IMR-90 (cell line): ENCODE measurements at regions not wholly inside any gene's neighbourhood (a gene's known extent, or its start where the extent isn't known, plus 50 kb on each side); places are given as distances from the start of the nearest gene placed in this dataset.

Experiments
- ATAC-seq: fragments of 200-7000 bp; cut with Tn5 transposase; 2 replicates; pipeline ENCODE4 v1.9.1; 2020; ENCODE audit warnings: low read depth, mild to moderate bottlenecking, moderate library complexity
- BruUV-seq: library from RNA; stranded (reverse); fragments of 400-500 nt; replicated peaks from 2 replicates; lab custom pipeline; 2021; lab: Mats Ljungman, UMichigan
- CTCF ChIA-PET: fragments of 300-600 bp; formaldehyde crosslinking; extraction: SDS; loops from one replicate; lab custom pipeline; 2021; ENCODE audit warnings: antibody characterized with exemption; lab: Yijun Ruan, JAX
- POLR2A ChIA-PET: fragments of 300-600 bp; sonication (Branson Sonifier 250); formaldehyde crosslinking; loops from one replicate; lab custom pipeline; 2022; ENCODE audit warnings: antibody characterized with exemption; ENCODE audit not compliant: unreplicated experiment; lab: Charles Lee
- DNase-seq: peaks from one replicate; pipeline ENCODE4 v3.0.0; 2013
- H2AFZ ChIP-seq: replicated peaks from 2 replicates; pipeline ENCODE3; 2013; ENCODE audit warnings: low read length, mild to moderate bottlenecking; ENCODE audit not compliant: poor library complexity
- H2AK5ac ChIP-seq: 2 replicates; pipeline ENCODE4 v1.6.1; 2013; ENCODE audit warnings: low read depth, low read length, inconsistent platforms
- H2AK9ac ChIP-seq: replicated peaks from 2 replicates; pipeline ENCODE3; 2013; ENCODE audit warnings: mild to moderate bottlenecking, low read depth, low read length, moderate library complexity; ENCODE audit not compliant: poor library complexity
- H2BK120ac ChIP-seq: 2 replicates; pipeline ENCODE4 v1.6.1; 2013; ENCODE audit warnings: low read depth, low read length, inconsistent platforms
- H2BK15ac ChIP-seq: 3 replicates; pipeline ENCODE4 v1.6.1; 2013; ENCODE audit warnings: low read depth, low read length, inconsistent platforms
- H2BK20ac ChIP-seq: 2 replicates; pipeline ENCODE4 v1.6.1; 2013; ENCODE audit warnings: low read depth, mild to moderate bottlenecking, inconsistent platforms, low read length, moderate library complexity
- H2BK5ac ChIP-seq: 2 replicates; pipeline ENCODE4 v1.6.1; 2013; ENCODE audit warnings: mild to moderate bottlenecking, low read depth, low read length, inconsistent platforms; ENCODE audit not compliant: poor library complexity, severe bottlenecking
- H3K14ac ChIP-seq: replicated peaks from 2 replicates; pipeline ENCODE4 v1.6.1; 2013; ENCODE audit warnings: low read depth, low read length, inconsistent platforms
- H3K18ac ChIP-seq: 2 replicates; pipeline ENCODE4 v1.6.1; 2013; ENCODE audit warnings: low read depth, low read length, control low read depth
- H3K23ac ChIP-seq: 2 replicates; pipeline ENCODE4 v1.6.1; 2013; ENCODE audit warnings: low read depth, low read length, inconsistent platforms
- H3K27ac ChIP-seq: 2 replicates; pipeline ENCODE4 v1.5.1; 2013; ENCODE audit warnings: mild to moderate bottlenecking, control low read depth, low read length; ENCODE audit not compliant: insufficient read depth
- H3K27me3 ChIP-seq: 2 replicates; pipeline ENCODE4 v1.6.1; 2013; ENCODE audit warnings: low read length; ENCODE audit not compliant: control insufficient read depth, insufficient read depth
- H3K36me3 ChIP-seq: 2 replicates; pipeline ENCODE4 v1.6.1; 2013; ENCODE audit warnings: low read length, mixed read lengths; ENCODE audit not compliant: control insufficient read depth, insufficient read depth
- H3K4ac ChIP-seq: 2 replicates; pipeline ENCODE4 v1.6.1; 2013; ENCODE audit warnings: low read depth, low read length, inconsistent platforms
- H3K4me1 ChIP-seq: 2 replicates; pipeline ENCODE4 v1.6.1; 2013; ENCODE audit warnings: low read length, mixed read lengths; ENCODE audit not compliant: control insufficient read depth, insufficient read depth
- H3K4me2 ChIP-seq: 2 replicates; pipeline ENCODE4 v1.6.1; 2013; ENCODE audit warnings: low read depth, mild to moderate bottlenecking, control low read depth, low read length, moderate library complexity
- H3K4me3 ChIP-seq: 2 replicates; pipeline ENCODE4 v1.5.1; 2013; ENCODE audit warnings: low read depth, mild to moderate bottlenecking, control low read depth, low read length, moderate library complexity; ENCODE audit not compliant: insufficient read depth
- H3K56ac ChIP-seq: 2 replicates; pipeline ENCODE4 v1.6.1; 2013; ENCODE audit warnings: low read length, inconsistent platforms; ENCODE audit not compliant: insufficient read depth; ENCODE audit errors: extremely low read depth
- H3K79me1 ChIP-seq, 2 experiments: 2 replicates each; pipeline ENCODE4 v1.6.1; 2013; ENCODE audit warnings: low read length in 2 of 2, inconsistent platforms in 1 of 2, low read depth in 1 of 2
- H3K9ac ChIP-seq: 2 replicates; pipeline ENCODE4 v1.6.1; 2013; ENCODE audit warnings: low read depth, low read length, control low read depth
- H3K9me1 ChIP-seq: 2 replicates; pipeline ENCODE4 v1.6.1; 2013; ENCODE audit warnings: low read length, inconsistent platforms; ENCODE audit not compliant: insufficient read depth
- H3K9me3 ChIP-seq: 2 replicates; pipeline ENCODE4 v1.6.1; 2013; ENCODE audit warnings: low read length; ENCODE audit not compliant: control insufficient read depth, insufficient read depth
- H4K20me1 ChIP-seq: 2 replicates; pipeline ENCODE4 v1.6.1; 2013; ENCODE audit warnings: low read length, inconsistent platforms; ENCODE audit not compliant: insufficient read depth
- H4K5ac ChIP-seq: 2 replicates; pipeline ENCODE4 v1.6.1; 2013; ENCODE audit warnings: mild to moderate bottlenecking, low read depth, low read length, control low read depth
- H4K8ac ChIP-seq, 2 experiments: 2 replicates each; pipeline ENCODE4 v1.6.1; 2013; ENCODE audit warnings: low read depth in 2 of 2, low read length in 2 of 2, control low read depth in 1 of 2, inconsistent platforms in 1 of 2
- H4K91ac ChIP-seq: 2 replicates; pipeline ENCODE4 v1.6.1; 2013; ENCODE audit warnings: low read depth, low read length, inconsistent platforms; ENCODE audit not compliant: insufficient read depth
- CTCF ChIP-seq: conservative IDR thresholded peaks from 2 replicates; pipeline ENCODE4 v1.5.1; 2012; ENCODE audit warnings: mild to moderate bottlenecking, low read depth, low read length, improper control_type of control experiment
- NFE2L2 ChIP-seq: fragments of 150-350 bp; IDR thresholded peaks from 2 replicates; pipeline ENCODE4 v1.6.1; 2016; ENCODE audit warnings: low read depth, mild to moderate bottlenecking, low read length
- RAD21 ChIP-seq: IDR thresholded peaks from 2 replicates; pipeline ENCODE4 v1.6.1; 2012; ENCODE audit warnings: low read length, improper control_type of control experiment
- SMC3 ChIP-seq: fragments of 150-350 bp; IDR thresholded peaks from 2 replicates; pipeline ENCODE4 v1.6.1; 2016; ENCODE audit warnings: low read depth, mild to moderate bottlenecking, antibody characterized with exemption, low read length, moderate library complexity
- WGBS, 2 experiments: methylation state at CpG; one replicate each; pipeline versions ENCODE4 v1.1.5 to v1.1.7; 2013; ENCODE audit warnings: missing lambda C conversion rate in 2 of 2; ENCODE audit not compliant: insufficient read length in 1 of 2; ENCODE audit errors: extremely low coverage in 2 of 2; 5-methylcytosine and 5-hydroxymethylcytosine counted together
- dilution Hi-C: fragments of 300-500 bp; cut with HindIII; formaldehyde crosslinking; loops from one replicate; pipeline ENCODE4 v1.14.3; 2018; ENCODE audit warnings: low sequenced_read_pairs; ENCODE audit not compliant: unreplicated experiment
- in situ Hi-C: fragments of 300-500 bp; cut with MboI; formaldehyde crosslinking; loops from 3 replicates; pipeline ENCODE4 v1.14.3; 2019; ENCODE audit warnings: low sequenced_read_pairs, inconsistent platforms, mixed read lengths
- intact Hi-C: fragments of 100-400 bp; cut with micrococcal nuclease; formaldehyde crosslinking; loops from 2 replicates; pipeline ENCODE4 v1.10.0; 2022

GRCh38 chr3:67863869-67864268 lies 209.5 kb upstream of the SUCLG2 start:
- Histone ChIP-seq H3K27me3 (no peaks in the 10 kb centered on the region), H3K23ac (no peak overlapping the region), H4K91ac (no peak overlapping the region), H2BK120ac (no peak overlapping the region), H3K4me3 (no peak overlapping the region), H3K36me3 (no peaks in the 10 kb centered on the region), H3K4me1 (no peaks in the 10 kb centered on the region), H2BK20ac (no peak overlapping the region), H4K5ac (no peak overlapping the region), H2AFZ (no peak overlapping the region), H4K8ac (no peak overlapping the region), H3K4ac (no peak overlapping the region), H3K4me2 (no peak overlapping the region), H3K9me3 (no peaks in the 10 kb centered on the region), H3K56ac (no peak overlapping the region), H3K79me1 (no peaks in the 10 kb centered on the region), H2BK15ac (no peak overlapping the region), H3K14ac (no peak overlapping the region), H2AK9ac (no peak overlapping the region), H3K18ac (no peak overlapping the region), H3K9me1 (no peaks in the 10 kb centered on the region), H3K9ac (no peak overlapping the region), H4K20me1 (no peaks in the 10 kb centered on the region), H3K27ac (no peak overlapping the region), H2BK5ac (no peak overlapping the region), H2AK5ac (no peak overlapping the region)
- TF ChIP-seq RAD21 = peak; percentile 23; the same call in 1 of the 2 replicates
- peak; percentile 41 for TF ChIP-seq SMC3
- no peak for TF ChIP-seq NFE2L2
- peak; percentile 34 for TF ChIP-seq CTCF
- ChIA-PET POLR2A (no interaction called here), CTCF (no interaction called here)
- DNase-seq (peak; percentile 16), ATAC-seq (no peak)
- WGBS, 2 experiments = no CpG with 5 or more reads among the region's 4 CpGs
- dilution Hi-C loops (no loop called here), intact Hi-C loops (loop anchor here (5.0 kb wide), 1 partner anchor 482 kb away; no protein-coding TSS in a partner anchor), in situ Hi-C loops (no loop called here)
- BruUV-seq = no TSS peak
